H1 (cell line): ENCODE measurements at regions not wholly inside any gene's neighbourhood (a gene's known extent, or its start where the extent isn't known, plus 50 kb on each side); places are given as distances from the start of the nearest gene placed in this dataset.

Experiments used
- CREB1 ChIP-seq: IDR thresholded peaks from 2 replicates; pipeline ENCODE4 v1.6.1; 2012; ENCODE audit warnings: inconsistent platforms
- EZH2 ChIP-seq: fragments of 200-600 bp; sonication (generic); IDR thresholded peaks from 2 replicates; pipeline ENCODE4 v1.7.1; 2012; ENCODE audit warnings: low read depth, mild to moderate bottlenecking, moderate library complexity, low read length, inconsistent platforms; ENCODE audit not compliant: severe bottlenecking
- TF ChIP-seq, protein P1 (sequence below): fragments of 300-600 bp; sonication (generic); IDR thresholded peaks from 2 replicates; pipeline ENCODE4 v1.7.1; 2012; ENCODE audit warnings: low read length, moderate library complexity, mild to moderate bottlenecking, inconsistent platforms; ENCODE audit not compliant: insufficient replicate concordance

DNA sequence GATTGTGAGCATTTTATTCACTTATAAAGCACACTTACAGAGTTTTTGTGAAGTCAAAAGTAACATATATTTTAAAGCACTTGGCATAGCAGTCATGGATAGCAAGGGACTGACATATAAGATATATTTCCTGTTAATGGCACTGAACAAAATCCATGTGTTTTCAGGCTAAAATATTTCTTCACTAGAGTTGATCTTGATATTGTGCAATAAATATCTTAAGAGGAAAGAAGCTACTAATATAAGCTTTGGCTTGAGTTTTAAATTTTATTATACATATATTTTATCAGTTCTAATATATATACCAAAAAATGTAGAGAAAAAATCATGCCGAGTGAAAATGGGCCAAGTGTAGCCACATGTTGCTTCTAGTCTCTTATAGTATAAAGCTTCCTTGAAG lies 189.7 kb upstream of the DPP10 start (continued):
- no peak for TF ChIP-seq EZH2
- TF ChIP-seq, protein P1, sequence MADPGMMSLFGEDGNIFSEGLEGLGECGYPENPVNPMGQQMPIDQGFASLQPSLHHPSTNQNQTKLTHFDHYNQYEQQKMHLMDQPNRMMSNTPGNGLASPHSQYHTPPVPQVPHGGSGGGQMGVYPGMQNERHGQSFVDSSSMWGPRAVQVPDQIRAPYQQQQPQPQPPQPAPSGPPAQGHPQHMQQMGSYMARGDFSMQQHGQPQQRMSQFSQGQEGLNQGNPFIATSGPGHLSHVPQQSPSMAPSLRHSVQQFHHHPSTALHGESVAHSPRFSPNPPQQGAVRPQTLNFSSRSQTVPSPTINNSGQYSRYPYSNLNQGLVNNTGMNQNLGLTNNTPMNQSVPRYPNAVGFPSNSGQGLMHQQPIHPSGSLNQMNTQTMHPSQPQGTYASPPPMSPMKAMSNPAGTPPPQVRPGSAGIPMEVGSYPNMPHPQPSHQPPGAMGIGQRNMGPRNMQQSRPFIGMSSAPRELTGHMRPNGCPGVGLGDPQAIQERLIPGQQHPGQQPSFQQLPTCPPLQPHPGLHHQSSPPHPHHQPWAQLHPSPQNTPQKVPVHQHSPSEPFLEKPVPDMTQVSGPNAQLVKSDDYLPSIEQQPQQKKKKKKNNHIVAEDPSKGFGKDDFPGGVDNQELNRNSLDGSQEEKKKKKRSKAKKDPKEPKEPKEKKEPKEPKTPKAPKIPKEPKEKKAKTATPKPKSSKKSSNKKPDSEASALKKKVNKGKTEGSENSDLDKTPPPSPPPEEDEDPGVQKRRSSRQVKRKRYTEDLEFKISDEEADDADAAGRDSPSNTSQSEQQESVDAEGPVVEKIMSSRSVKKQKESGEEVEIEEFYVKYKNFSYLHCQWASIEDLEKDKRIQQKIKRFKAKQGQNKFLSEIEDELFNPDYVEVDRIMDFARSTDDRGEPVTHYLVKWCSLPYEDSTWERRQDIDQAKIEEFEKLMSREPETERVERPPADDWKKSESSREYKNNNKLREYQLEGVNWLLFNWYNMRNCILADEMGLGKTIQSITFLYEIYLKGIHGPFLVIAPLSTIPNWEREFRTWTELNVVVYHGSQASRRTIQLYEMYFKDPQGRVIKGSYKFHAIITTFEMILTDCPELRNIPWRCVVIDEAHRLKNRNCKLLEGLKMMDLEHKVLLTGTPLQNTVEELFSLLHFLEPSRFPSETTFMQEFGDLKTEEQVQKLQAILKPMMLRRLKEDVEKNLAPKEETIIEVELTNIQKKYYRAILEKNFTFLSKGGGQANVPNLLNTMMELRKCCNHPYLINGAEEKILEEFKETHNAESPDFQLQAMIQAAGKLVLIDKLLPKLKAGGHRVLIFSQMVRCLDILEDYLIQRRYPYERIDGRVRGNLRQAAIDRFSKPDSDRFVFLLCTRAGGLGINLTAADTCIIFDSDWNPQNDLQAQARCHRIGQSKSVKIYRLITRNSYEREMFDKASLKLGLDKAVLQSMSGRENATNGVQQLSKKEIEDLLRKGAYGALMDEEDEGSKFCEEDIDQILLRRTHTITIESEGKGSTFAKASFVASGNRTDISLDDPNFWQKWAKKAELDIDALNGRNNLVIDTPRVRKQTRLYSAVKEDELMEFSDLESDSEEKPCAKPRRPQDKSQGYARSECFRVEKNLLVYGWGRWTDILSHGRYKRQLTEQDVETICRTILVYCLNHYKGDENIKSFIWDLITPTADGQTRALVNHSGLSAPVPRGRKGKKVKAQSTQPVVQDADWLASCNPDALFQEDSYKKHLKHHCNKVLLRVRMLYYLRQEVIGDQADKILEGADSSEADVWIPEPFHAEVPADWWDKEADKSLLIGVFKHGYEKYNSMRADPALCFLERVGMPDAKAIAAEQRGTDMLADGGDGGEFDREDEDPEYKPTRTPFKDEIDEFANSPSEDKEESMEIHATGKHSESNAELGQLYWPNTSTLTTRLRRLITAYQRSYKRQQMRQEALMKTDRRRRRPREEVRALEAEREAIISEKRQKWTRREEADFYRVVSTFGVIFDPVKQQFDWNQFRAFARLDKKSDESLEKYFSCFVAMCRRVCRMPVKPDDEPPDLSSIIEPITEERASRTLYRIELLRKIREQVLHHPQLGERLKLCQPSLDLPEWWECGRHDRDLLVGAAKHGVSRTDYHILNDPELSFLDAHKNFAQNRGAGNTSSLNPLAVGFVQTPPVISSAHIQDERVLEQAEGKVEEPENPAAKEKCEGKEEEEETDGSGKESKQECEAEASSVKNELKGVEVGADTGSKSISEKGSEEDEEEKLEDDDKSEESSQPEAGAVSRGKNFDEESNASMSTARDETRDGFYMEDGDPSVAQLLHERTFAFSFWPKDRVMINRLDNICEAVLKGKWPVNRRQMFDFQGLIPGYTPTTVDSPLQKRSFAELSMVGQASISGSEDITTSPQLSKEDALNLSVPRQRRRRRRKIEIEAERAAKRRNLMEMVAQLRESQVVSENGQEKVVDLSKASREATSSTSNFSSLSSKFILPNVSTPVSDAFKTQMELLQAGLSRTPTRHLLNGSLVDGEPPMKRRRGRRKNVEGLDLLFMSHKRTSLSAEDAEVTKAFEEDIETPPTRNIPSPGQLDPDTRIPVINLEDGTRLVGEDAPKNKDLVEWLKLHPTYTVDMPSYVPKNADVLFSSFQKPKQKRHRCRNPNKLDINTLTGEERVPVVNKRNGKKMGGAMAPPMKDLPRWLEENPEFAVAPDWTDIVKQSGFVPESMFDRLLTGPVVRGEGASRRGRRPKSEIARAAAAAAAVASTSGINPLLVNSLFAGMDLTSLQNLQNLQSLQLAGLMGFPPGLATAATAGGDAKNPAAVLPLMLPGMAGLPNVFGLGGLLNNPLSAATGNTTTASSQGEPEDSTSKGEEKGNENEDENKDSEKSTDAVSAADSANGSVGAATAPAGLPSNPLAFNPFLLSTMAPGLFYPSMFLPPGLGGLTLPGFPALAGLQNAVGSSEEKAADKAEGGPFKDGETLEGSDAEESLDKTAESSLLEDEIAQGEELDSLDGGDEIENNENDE: no peak
- no peak for TF ChIP-seq CREB1
